ENCODE measurements at regions not wholly inside any gene's neighbourhood (a gene's known extent, or its start where the extent isn't known, plus 50 kb on each side); places are given as distances from the start of the nearest gene placed in this dataset.

GRCh38 chr5:97838214-97838613 lies 655.2 kb upstream of the RIOK2 start:
- Histone ChIP-seq H3K27ac (ENCODE audit: insufficient read depth, low read length) (no peak overlapping the region), H3K14ac (replicated peaks; ENCODE audit: low read depth, low read length) (no peak overlapping the region), H3K4me1 (ENCODE audit: control insufficient read depth, insufficient read depth, low read length) (peaks cover 3% of the 10 kb centered on the region), H2BK5ac (ENCODE audit: low read depth, low read length, poor library complexity, severe bottlenecking) (no peak overlapping the region), H3K9me1 (ENCODE audit: insufficient read depth, low read length) (no peaks in the 10 kb centered on the region), H3K18ac (ENCODE audit: low read depth, low read length) (no peak overlapping the region), H4K20me1 (ENCODE audit: insufficient read depth, low read length) (no peaks in the 10 kb centered on the region), H3K4me2 (ENCODE audit: low read depth, low read length) (no peak overlapping the region), H3K27me3 (ENCODE audit: control insufficient read depth, insufficient read depth, low read length) (peaks cover 5% of the 10 kb centered on the region), H4K5ac (ENCODE audit: low read depth, low read length) (no peak overlapping the region), H2BK20ac (ENCODE audit: low read depth, low read length) (no peak overlapping the region), H3K23ac (ENCODE audit: low read depth, low read length) (no peak overlapping the region), H2AK5ac (ENCODE audit: low read depth, low read length) (no peak overlapping the region), H3K36me3 (ENCODE audit: control insufficient read depth, insufficient read depth, low read length) (no peaks in the 10 kb centered on the region), H2BK120ac (ENCODE audit: low read depth, low read length) (no peak overlapping the region), H2AK9ac (replicated peaks; ENCODE audit: low read depth, low read length, poor library complexity) (no peak overlapping the region), H3K79me1 (ENCODE audit: low read depth in 1 of 2, low read length in 2 of 2) (no peaks in the 10 kb centered on the region), H2AFZ (replicated peaks; ENCODE audit: low read length, poor library complexity) (no peak overlapping the region), H4K91ac (ENCODE audit: insufficient read depth, low read depth, low read length) (no peak overlapping the region), H3K9me3 (ENCODE audit: control insufficient read depth, insufficient read depth, low read length) (no peaks in the 10 kb centered on the region; the same call in 1 of the 2 replicates), H2BK15ac (ENCODE audit: low read depth, low read length) (no peak overlapping the region), H3K4ac (ENCODE audit: low read depth, low read length) (no peak overlapping the region), H4K8ac (ENCODE audit: low read depth in 2 of 2, low read length in 2 of 2) (no peak overlapping the region), H3K56ac (ENCODE audit: extremely low read depth, insufficient read depth, low read length) (no peak overlapping the region), H3K9ac (ENCODE audit: low read depth, low read length) (no peak overlapping the region), H3K4me3 (ENCODE audit: insufficient read depth, low read depth, low read length) (no peak overlapping the region)
- TF ChIP-seq MAFK (IDR thresholded peaks at IDR 0.05; ENCODE audit: low read depth, low read length) (no peak), CEBPB (IDR thresholded peaks at IDR 0.05; ENCODE audit: low read depth, low read length) (peak; percentile 77), RCOR1 (IDR thresholded peaks at IDR 0.05; ENCODE audit: insufficient replicate concordance, low read length) (no peak), SMC3 (IDR thresholded peaks at IDR 0.05; ENCODE audit: low read depth, low read length) (0 out of 2 replicates have a peak, but pooled peaks have one; percentile 7), FOS (IDR thresholded peaks at IDR 0.05; ENCODE audit: low read depth, low read length) (peak; percentile 99), BHLHE40 (IDR thresholded peaks at IDR 0.05; ENCODE audit: low read depth, low read length) (peak; percentile 76; the same call in 1 of the 2 replicates)
- in situ Hi-C loops (cut with MboI; ENCODE audit: low sequenced_read_pairs) = no loop called here
- ATAC-seq (ENCODE audit: low read depth) = peak; percentile 89
- peak; percentile 99 for DNase-seq
- no CpG with 5 or more reads among the region's 1 CpG for WGBS, 2 experiments (ENCODE audit: extremely low coverage in 2 of 2, insufficient read length in 1 of 2)
- dilution Hi-C loops (cut with HindIII; ENCODE audit: low sequenced_read_pairs, unreplicated experiment) = no loop called here
- CTCF ChIA-PET = no interaction called here
- BruUV-seq (replicated peaks) = no TSS peak
- intact Hi-C loops (cut with micrococcal nuclease) = loop anchor here (2.0 to 10.0 kb wide), 2 partner anchors 517 to 931 kb away; no protein-coding TSS in a partner anchor
- POLR2A ChIA-PET (ENCODE audit: unreplicated experiment) = no interaction called here
